IgD-negative memory B cell (primary cell): ENCODE measurements at regions not wholly inside any gene's neighbourhood (a gene's known extent, or its start where the extent isn't known, plus 50 kb on each side); places are given as distances from the start of the nearest gene placed in this dataset.
"Not testable (repeated sequence)": the region's sequence is repeated elsewhere in the genome, so short reads cannot be mapped to it uniquely, and the experiment has no call there.

ENCODE experiments used
- H3K27ac Mint-ChIP-seq, 3 donors: one replicate each; pipeline ENCODE4 v1.8.0; 2020 to 2022; ENCODE audit warnings: mild to moderate bottlenecking in 3 of 3, mixed read lengths in 3 of 3, moderate library complexity in 1 of 3
- H3K27me3 Mint-ChIP-seq: one replicate; pipeline ENCODE4 v1.8.0; 2021; ENCODE audit warnings: mixed read lengths
- H3K36me3 Mint-ChIP-seq: one replicate; pipeline ENCODE4 v1.8.0; 2020; ENCODE audit warnings: mild to moderate bottlenecking, mixed read lengths
- H3K4me1 Mint-ChIP-seq, 3 donors: one replicate each; pipeline ENCODE4 v1.8.0; 2020 to 2022; ENCODE audit warnings: mixed read lengths in 3 of 3, mild to moderate bottlenecking in 1 of 3
- H3K4me3 Mint-ChIP-seq, 4 donors: one replicate each; pipeline ENCODE4 v1.8.0; 2020 to 2022; ENCODE audit warnings: mild to moderate bottlenecking in 4 of 4, mixed read lengths in 4 of 4, moderate library complexity in 3 of 4
- H3K9me3 Mint-ChIP-seq, 3 donors: one replicate each; pipeline ENCODE4 v1.8.0; 2020 to 2021; ENCODE audit warnings: mixed read lengths in 3 of 3, mild to moderate bottlenecking in 1 of 3

DNA sequence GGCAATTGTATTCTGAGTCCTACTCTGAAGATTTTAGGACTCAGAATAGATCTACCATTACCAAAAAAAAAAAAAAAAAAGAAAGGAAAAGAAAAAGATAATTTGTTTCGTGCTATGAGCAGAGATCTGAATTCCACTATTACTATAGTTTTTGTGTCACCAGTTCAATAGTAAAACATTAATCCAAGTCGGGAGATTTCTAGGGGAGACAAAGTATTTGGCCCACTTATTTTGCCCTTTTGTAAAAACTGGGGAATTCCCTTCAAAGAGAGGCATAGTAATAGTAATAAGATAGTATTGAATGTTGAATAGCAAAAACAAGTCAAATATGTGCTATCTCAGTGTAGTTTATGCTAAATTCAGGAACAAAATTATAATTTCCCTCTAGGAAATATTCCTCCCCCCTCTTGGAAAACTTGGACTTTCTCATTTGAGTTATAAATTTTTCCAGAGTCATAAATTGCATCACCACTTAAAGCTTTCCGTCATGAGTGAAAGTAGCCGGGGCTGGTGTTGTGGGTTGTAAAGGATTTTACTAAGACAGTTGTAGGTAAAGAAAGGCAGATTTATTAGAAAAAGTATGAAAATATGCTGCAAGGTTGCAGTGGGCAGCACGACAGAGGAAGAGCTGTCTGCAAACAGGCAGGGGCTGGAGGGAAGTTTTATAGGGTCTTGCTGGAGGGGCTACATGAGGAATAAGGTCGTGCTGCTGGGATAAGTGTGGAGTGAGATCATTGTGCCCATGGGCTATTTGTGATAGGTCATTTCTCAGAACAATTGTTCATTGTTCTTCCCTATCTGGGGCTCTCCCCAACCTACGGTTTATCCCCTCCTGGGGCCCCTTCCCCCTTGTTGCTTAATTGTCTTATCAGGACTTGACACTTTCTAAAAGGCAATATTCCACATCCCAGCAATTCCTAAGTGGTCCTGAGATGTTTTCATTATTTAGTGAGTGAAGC is 1009.9 kb downstream of the PLA2G4A start:
- H3K36me3 Mint-ChIP-seq = no peaks in the 10 kb centered on the region
- no peak overlapping the region for H3K27ac Mint-ChIP-seq
- peaks cover 0 to 1% (median 0%) of the 10 kb centered on the region in 3 donors for H3K4me1 Mint-ChIP-seq
- no peaks in the 10 kb centered on the region for H3K27me3 Mint-ChIP-seq
- peaks cover 0 to 5% (median 3%) of the 10 kb centered on the region in 3 donors for H3K9me3 Mint-ChIP-seq
- peak overlapping the region in 1 of 4 donors; percentile 30 for H3K4me3 Mint-ChIP-seq

DNA sequence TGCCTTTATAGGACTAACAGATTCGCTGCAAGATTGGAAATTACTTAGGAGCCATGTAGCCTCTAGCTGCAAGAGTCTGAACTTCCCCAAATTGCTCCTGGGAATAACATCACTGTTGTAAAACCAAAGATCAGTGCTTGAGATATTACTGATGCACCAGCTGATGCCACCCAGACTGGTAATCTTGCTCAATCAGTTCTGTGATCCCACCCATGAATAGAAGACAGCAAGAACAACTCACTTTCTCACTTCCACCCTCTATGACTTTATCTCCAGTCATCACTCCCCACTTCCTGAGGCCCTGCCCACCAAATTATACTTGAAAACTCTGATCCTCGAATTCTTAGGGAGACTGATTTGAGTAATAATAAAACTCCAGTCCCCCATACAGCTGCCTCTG is 1011.1 kb downstream of the PLA2G4A start:
- H3K9me3 Mint-ChIP-seq = peaks cover 3 to 7% (median 3%) of the 10 kb centered on the region in 3 donors

GRCh38 chr1:187840557-187840956 is 1011.8 kb downstream of the PLA2G4A start:
- Mint-ChIP-seq H3K9me3 (peaks cover 3 to 7% (median 3%) of the 10 kb centered on the region in 3 donors), H3K4me1 (peaks cover 0 to 4% (median 0%) of the 10 kb centered on the region in 3 donors), H3K36me3 (no peaks in the 10 kb centered on the region), H3K4me3 (no peak overlapping the region), H3K27me3 (no peaks in the 10 kb centered on the region), H3K27ac (no peak overlapping the region)

More for the DNA sequence above, 1011.1 kb downstream of the PLA2G4A start:
- no peaks in the 10 kb centered on the region for H3K36me3 Mint-ChIP-seq
- H3K27me3 Mint-ChIP-seq = no peaks in the 10 kb centered on the region
- H3K27ac Mint-ChIP-seq = no peak overlapping the region
- H3K4me3 Mint-ChIP-seq = no peak overlapping the region
- peaks cover 0 to 4% (median 0%) of the 10 kb centered on the region in 3 donors for H3K4me1 Mint-ChIP-seq

DNA sequence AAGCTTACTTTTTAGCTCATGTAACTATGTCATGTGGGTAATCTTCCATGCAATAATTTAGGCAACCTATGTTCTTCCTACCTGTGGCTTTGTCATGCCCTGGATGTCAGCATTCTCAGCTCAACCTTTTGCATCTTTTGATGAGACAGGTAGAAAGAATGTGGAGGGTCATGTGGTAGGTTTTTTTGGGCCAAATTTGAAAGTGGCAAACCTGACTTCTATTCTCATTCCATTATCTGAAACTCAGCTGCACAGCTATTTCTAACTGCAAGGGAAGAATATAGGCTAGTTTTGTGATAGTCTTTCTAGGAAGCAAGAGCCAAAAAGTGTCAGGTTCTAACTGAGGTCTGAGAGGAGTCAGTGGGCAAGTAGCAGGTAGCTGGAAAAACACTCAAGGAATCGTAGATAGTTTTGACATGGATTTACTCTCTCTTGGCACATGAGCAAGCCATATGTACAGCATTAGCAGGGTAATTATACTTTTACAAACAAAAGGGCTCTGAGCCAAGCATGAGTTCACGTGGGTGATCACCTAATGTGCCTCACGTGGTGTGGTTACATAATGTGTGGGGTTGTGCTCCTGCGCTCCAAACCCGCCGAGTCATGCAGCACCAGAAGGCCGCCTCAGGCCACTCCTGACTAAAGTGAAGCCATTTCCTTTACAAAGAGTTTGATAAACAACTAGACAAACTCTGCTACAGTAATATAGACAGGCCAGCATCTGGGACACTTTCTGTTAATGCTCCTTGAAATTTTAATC is 1013.8 kb downstream of the PLA2G4A start:
- Mint-ChIP-seq H3K27me3 (no peaks in the 10 kb centered on the region), H3K36me3 (no peaks in the 10 kb centered on the region), H3K4me1 (peaks cover 0 to 4% (median 0%) of the 10 kb centered on the region in 3 donors), H3K9me3 (peaks cover 2 to 7% (median 3%) of the 10 kb centered on the region in 3 donors), H3K4me3 (no peak overlapping the region), H3K27ac (no peak overlapping the region)

GRCh38 chr1:187844313-187844712 is 1015.6 kb downstream of the PLA2G4A start:
- H3K27me3 Mint-ChIP-seq = no peaks in the 10 kb centered on the region
- H3K9me3 Mint-ChIP-seq = peaks cover 3 to 7% (median 3%) of the 10 kb centered on the region in 3 donors
- H3K27ac Mint-ChIP-seq = no peak overlapping the region
- no peaks in the 10 kb centered on the region for H3K36me3 Mint-ChIP-seq
- H3K4me3 Mint-ChIP-seq = no peak overlapping the region
- peaks cover 0 to 2% (median 0%) of the 10 kb centered on the region in 3 donors for H3K4me1 Mint-ChIP-seq

GRCh38 chr1:187847531-187847930 is 1018.8 kb downstream of the PLA2G4A start:
- peaks cover 0 to 2% (median 0%) of the 10 kb centered on the region in 3 donors for H3K4me1 Mint-ChIP-seq
- no peak overlapping the region for H3K27ac Mint-ChIP-seq
- H3K36me3 Mint-ChIP-seq = no peaks in the 10 kb centered on the region
- H3K27me3 Mint-ChIP-seq = no peaks in the 10 kb centered on the region
- H3K9me3 Mint-ChIP-seq = peaks cover 3 to 9% (median 3%) of the 10 kb centered on the region in 3 donors
- H3K4me3 Mint-ChIP-seq = no peak overlapping the region

GRCh38 chr1:187848321-187848720 is 1019.6 kb downstream of the PLA2G4A start:
- Mint-ChIP-seq H3K27me3 (no peaks in the 10 kb centered on the region), H3K4me1 (peaks cover 0 to 2% (median 0%) of the 10 kb centered on the region in 3 donors), H3K4me3 (no peak overlapping the region), H3K9me3 (peaks cover 3 to 9% (median 3%) of the 10 kb centered on the region in 3 donors), H3K36me3 (no peaks in the 10 kb centered on the region), H3K27ac (no peak overlapping the region)

- not testable (repeated sequence) for H3K36me3 Mint-ChIP-seq, H3K4me3 Mint-ChIP-seq, H3K27ac Mint-ChIP-seq, H3K27me3 Mint-ChIP-seq, H3K9me3 Mint-ChIP-seq, H3K4me1 Mint-ChIP-seq
Observed at GRCh38 chr1:187850146-187850545, 1021.4 kb downstream of the PLA2G4A start.

DNA sequence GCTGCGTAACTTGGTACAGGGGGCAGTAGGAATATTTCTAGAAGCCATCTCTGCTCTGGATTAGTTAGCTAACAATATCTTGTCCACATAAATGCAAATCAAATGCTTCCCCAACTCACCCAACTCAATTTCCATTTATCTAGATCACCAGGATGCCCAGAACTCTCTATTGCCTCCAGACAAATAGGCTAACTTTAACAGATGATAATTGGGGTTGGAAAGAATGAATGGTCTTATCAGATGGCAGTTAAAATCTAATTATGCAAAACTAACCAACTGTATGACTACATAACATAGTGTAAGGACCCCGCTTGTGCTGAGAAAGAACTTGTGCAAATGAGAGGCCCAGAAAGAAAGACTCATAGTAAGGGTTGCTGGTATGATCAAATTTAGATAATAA is 1024.8 kb downstream of the PLA2G4A start:
- Mint-ChIP-seq H3K27me3 (no peaks in the 10 kb centered on the region), H3K4me1 (no peaks in the 10 kb centered on the region), H3K9me3 (peaks cover 2 to 16% (median 10%) of the 10 kb centered on the region in 3 donors), H3K36me3 (peaks cover 1% of the 10 kb centered on the region), H3K4me3 (no peak overlapping the region), H3K27ac (no peak overlapping the region)

GRCh38 chr1:187854457-187854856 is 1025.7 kb downstream of the PLA2G4A start:
- Mint-ChIP-seq H3K9me3 (peaks cover 4 to 19% (median 12%) of the 10 kb centered on the region in 3 donors), H3K27ac (no peak overlapping the region), H3K4me1 (no peaks in the 10 kb centered on the region), H3K4me3 (no peak overlapping the region), H3K27me3 (no peaks in the 10 kb centered on the region), H3K36me3 (peaks cover 1% of the 10 kb centered on the region)

DNA sequence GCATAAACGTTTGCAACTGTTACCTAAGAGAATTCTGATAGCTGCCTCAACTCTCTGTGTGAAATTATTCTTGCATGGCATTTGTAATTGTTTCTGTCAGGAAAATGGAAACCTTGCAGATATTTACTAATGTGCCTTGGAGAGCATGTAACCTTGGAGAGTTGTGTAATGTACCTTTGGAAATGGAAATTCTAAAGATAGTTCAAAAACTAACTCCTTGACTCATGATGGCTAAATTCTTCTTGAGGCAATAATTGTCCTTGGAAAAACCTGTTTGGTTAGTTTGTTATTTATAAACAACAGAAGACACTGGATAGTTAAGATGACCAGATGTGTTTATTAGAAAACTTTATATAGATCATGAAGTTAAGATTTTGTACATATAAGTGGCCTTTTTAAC is 1033.8 kb downstream of the PLA2G4A start:
- peaks cover 3% of the 10 kb centered on the region for H3K36me3 Mint-ChIP-seq
- no peaks in the 10 kb centered on the region for H3K27me3 Mint-ChIP-seq
- H3K4me1 Mint-ChIP-seq = no peaks in the 10 kb centered on the region
- H3K4me3 Mint-ChIP-seq = no peak overlapping the region
- no peak overlapping the region for H3K27ac Mint-ChIP-seq
- peaks cover 2 to 6% (median 6%) of the 10 kb centered on the region in 3 donors for H3K9me3 Mint-ChIP-seq

DNA sequence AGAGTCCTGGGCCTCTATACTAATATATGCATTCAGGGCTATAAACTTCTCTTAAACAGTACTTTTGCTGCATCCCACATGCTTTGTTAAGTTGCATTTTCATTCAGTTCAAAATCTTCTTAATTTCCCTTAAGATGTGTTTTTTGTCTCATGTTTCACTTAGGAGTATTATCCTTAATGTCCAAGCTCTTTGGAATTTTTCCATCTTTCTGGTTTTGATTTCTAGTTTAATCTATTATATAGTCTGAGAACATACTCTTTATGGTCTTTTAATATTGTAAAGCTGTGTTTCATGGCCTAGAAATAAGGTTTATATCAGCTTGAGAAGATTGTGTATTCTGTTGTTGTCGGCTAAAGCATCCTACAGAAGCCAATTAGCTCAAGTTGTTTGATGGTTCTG is 1041.8 kb downstream of the PLA2G4A start:
- H3K9me3 Mint-ChIP-seq = peaks cover 0 to 13% (median 1%) of the 10 kb centered on the region in 3 donors
- no peak overlapping the region for H3K27ac Mint-ChIP-seq

GRCh38 chr1:187871177-187871845 is 1042.6 kb downstream of the PLA2G4A start:
- peaks cover 0 to 12% (median 1%) of the 10 kb centered on the region in 3 donors for H3K9me3 Mint-ChIP-seq
- H3K36me3 Mint-ChIP-seq = no peaks in the 10 kb centered on the region
- no peak overlapping the region for H3K4me3 Mint-ChIP-seq
- no peak overlapping the region for H3K27ac Mint-ChIP-seq
- no peaks in the 10 kb centered on the region for H3K27me3 Mint-ChIP-seq
- peaks cover 0 to 1% (median 0%) of the 10 kb centered on the region in 3 donors for H3K4me1 Mint-ChIP-seq

More for the DNA sequence above, 1041.8 kb downstream of the PLA2G4A start:
- Mint-ChIP-seq H3K4me1 (peaks cover 0 to 1% (median 0%) of the 10 kb centered on the region in 3 donors), H3K4me3 (no peak overlapping the region), H3K36me3 (no peaks in the 10 kb centered on the region), H3K27me3 (no peaks in the 10 kb centered on the region)

GRCh38 chr1:187872550-187872949 is 1043.8 kb downstream of the PLA2G4A start:
- no peak overlapping the region for H3K4me3 Mint-ChIP-seq
- H3K4me1 Mint-ChIP-seq = peaks cover 0 to 1% (median 0%) of the 10 kb centered on the region in 3 donors
- peaks cover 1 to 10% (median 4%) of the 10 kb centered on the region in 3 donors for H3K9me3 Mint-ChIP-seq
- H3K27ac Mint-ChIP-seq = no peak overlapping the region
- H3K27me3 Mint-ChIP-seq = no peaks in the 10 kb centered on the region
- no peaks in the 10 kb centered on the region for H3K36me3 Mint-ChIP-seq
